ENCODE measurements at regions not wholly inside any gene's neighbourhood (a gene's known extent, or its start where the extent isn't known, plus 50 kb on each side); places are given as distances from the start of the nearest gene placed in this dataset.

DNA sequence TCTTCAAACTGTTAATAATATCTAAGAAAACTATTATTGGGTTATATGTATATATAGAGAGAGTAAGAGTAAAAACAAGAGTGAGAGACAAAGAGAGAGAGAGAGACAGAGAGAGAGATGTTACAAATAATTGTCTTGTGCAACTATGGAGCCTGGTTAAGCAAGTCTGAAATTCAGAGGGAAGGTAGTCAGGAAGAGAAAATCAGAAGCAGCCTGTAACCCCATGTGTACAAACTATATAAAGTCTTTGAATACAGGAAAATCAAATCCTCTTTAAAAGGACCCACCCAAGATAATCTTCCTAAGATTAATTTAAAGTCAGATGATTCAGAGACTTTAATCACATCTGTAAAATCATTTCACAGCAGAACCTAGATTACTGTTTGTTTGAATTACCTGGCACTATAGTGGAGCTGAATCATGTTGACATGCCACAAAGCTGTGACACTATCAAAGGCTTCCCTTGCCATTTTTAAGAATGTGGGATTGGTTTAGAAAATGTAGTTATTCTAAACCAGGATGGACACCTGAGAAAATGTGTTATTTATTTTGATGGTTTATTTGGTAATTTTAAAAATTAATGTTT is 301.7 kb upstream of the FSIP2 start:
- TF ChIP-seq CTCF (IDR thresholded peaks at IDR 0.05) = no peak
- TF ChIP-seq POLR2A (IDR thresholded peaks at IDR 0.05) = no peak

Measured in esophagus squamous epithelium (tissue), 4 donors.